GM23338 (cell line): ENCODE measurements at regions not wholly inside any gene's neighbourhood (a gene's known extent, or its start where the extent isn't known, plus 50 kb on each side); places are given as distances from the start of the nearest gene placed in this dataset.

Experiments
- ATAC-seq: fragments of 200-7000 bp; cut with Tn5 transposase; 3 replicates; pipeline ENCODE4 v1.9.1; 2020
- DNase-seq: peaks from one replicate; pipeline ENCODE4 v3.0.0-alpha.2; 2015; ENCODE audit warnings: low spot score
- H2AFZ ChIP-seq: fragments of 200-600 bp; sonication (generic); 2 replicates; pipeline ENCODE4 v1.8.0; 2016; ENCODE audit warnings: antibody characterized with exemption, mild to moderate bottlenecking, moderate library complexity
- H3F3A ChIP-seq: fragments of 200-600 bp; sonication (generic); replicated peaks from 2 replicates; pipeline ENCODE4 v1.8.0; 2017; ENCODE audit warnings: antibody characterized with exemption, mixed run types, low read depth
- H3K27ac ChIP-seq: fragments of 200-600 bp; sonication (generic); 2 replicates; pipeline ENCODE4 v1.6.1; 2016; ENCODE audit warnings: low read depth
- H3K27me3 ChIP-seq: fragments of 200-600 bp; sonication (generic); 2 replicates; pipeline ENCODE4 v1.8.0; 2016; ENCODE audit warnings: mild to moderate bottlenecking, mixed run types, moderate library complexity; ENCODE audit not compliant: insufficient read depth
- H3K36me3 ChIP-seq: fragments of 200-600 bp; sonication (generic); 2 replicates; pipeline ENCODE4 v1.8.0; 2016; ENCODE audit warnings: mild to moderate bottlenecking; ENCODE audit not compliant: insufficient read depth
- H3K4me1 ChIP-seq: fragments of 200-600 bp; sonication (generic); 2 replicates; pipeline ENCODE4 v1.8.0; 2016; ENCODE audit warnings: mild to moderate bottlenecking, moderate library complexity; ENCODE audit not compliant: insufficient read depth
- H3K4me2 ChIP-seq: fragments of 200-600 bp; sonication (generic); 2 replicates; pipeline ENCODE4 v1.7.1; 2017; ENCODE audit warnings: mixed run types
- H3K4me3 ChIP-seq: fragments of 200-600 bp; sonication (generic); 2 replicates; pipeline ENCODE4 v1.6.1; 2016; ENCODE audit warnings: mixed run types
- H3K79me2 ChIP-seq: fragments of 200-600 bp; sonication (generic); replicated peaks from 2 replicates; pipeline ENCODE4 v1.8.0; 2017; ENCODE audit warnings: mild to moderate bottlenecking; ENCODE audit not compliant: insufficient read depth
- H3K9me2 ChIP-seq: fragments of 200-600 bp; sonication (generic); 2 replicates; pipeline ENCODE4 v1.8.0; 2017; ENCODE audit not compliant: insufficient read depth
- H4K20me1 ChIP-seq: fragments of 200-600 bp; sonication (generic); replicated peaks from 2 replicates; pipeline ENCODE4 v1.8.0; 2017; ENCODE audit warnings: mild to moderate bottlenecking; ENCODE audit not compliant: insufficient read depth
- H3K27ac Mint-ChIP-seq: 2 replicates; pipeline ENCODE4 v1.8.0; 2020; ENCODE audit warnings: inconsistent platforms, mild to moderate bottlenecking, moderate library complexity, mixed read lengths
- H3K27me3 Mint-ChIP-seq: 3 replicates; pipeline ENCODE4 v1.8.0; 2022; ENCODE audit warnings: low read depth, mild to moderate bottlenecking, moderate library complexity, mixed read lengths, inconsistent platforms; ENCODE audit not compliant: insufficient read depth, poor library complexity
- H3K36me3 Mint-ChIP-seq: 3 replicates; pipeline ENCODE4 v1.8.0; 2021; ENCODE audit warnings: low read depth, mild to moderate bottlenecking, inconsistent platforms, moderate library complexity, mixed read lengths
- H3K4me1 Mint-ChIP-seq: 3 replicates; pipeline ENCODE4 v1.8.0; 2020; ENCODE audit warnings: mild to moderate bottlenecking, inconsistent platforms, mixed read lengths
- H3K4me3 Mint-ChIP-seq: 3 replicates; pipeline ENCODE4 v1.8.0; 2021; ENCODE audit warnings: moderate library complexity, mild to moderate bottlenecking, inconsistent platforms, mixed read lengths
- H3K9me3 Mint-ChIP-seq: 3 replicates; pipeline ENCODE4 v1.8.0; 2020; ENCODE audit warnings: moderate library complexity, mild to moderate bottlenecking, inconsistent platforms, mixed read lengths
- CREB1 ChIP-seq: fragments of 250-450 bp; sonication (Bioruptor Pico); IDR thresholded peaks from 2 replicates; pipeline ENCODE4 v1.5.0; 2020; ENCODE audit warnings: low read depth, mild to moderate bottlenecking, moderate library complexity
- EZH2phosphoT487 ChIP-seq: fragments of 200-600 bp; sonication (generic); IDR thresholded peaks from one replicate; pipeline ENCODE4 v1.8.1; 2018; ENCODE audit warnings: antibody characterized with exemption; ENCODE audit not compliant: unreplicated experiment
- JUNB ChIP-seq: IDR thresholded peaks from one replicate; pipeline ENCODE4 v1.6.1; 2016; ENCODE audit warnings: antibody characterized with exemption; ENCODE audit not compliant: unreplicated experiment
- NANOG ChIP-seq: IDR thresholded peaks from 2 replicates; pipeline ENCODE4 v1.6.1; 2016; ENCODE audit warnings: antibody characterized with exemption, borderline replicate concordance
- POLR2AphosphoS5 ChIP-seq: IDR thresholded peaks from 2 replicates; pipeline ENCODE4 v1.6.1; 2016; ENCODE audit warnings: antibody characterized with exemption, low read depth
- STAT1 ChIP-seq: IDR thresholded peaks from one replicate; pipeline ENCODE4 v1.6.1; 2016; ENCODE audit warnings: antibody characterized with exemption; ENCODE audit not compliant: unreplicated experiment
- ZNF114 ChIP-seq: fragments of 250-450 bp; sonication (Bioruptor Pico); IDR thresholded peaks from 2 replicates; pipeline ENCODE4 v1.5.0; 2020; ENCODE audit warnings: mild to moderate bottlenecking, moderate library complexity
- ZNF331 ChIP-seq: fragments of 250-450 bp; sonication (Bioruptor Pico); IDR thresholded peaks from 2 replicates; pipeline ENCODE4 v1.5.0; 2020; ENCODE audit warnings: low read depth, mild to moderate bottlenecking, moderate library complexity
- TF ChIP-seq, protein P1 (sequence below), 2 experiments: fragments of 200-600 bp in 1 of 2; sonication (generic) in 1 of 2; conservative IDR thresholded peaks; 2 replicates each; pipeline versions ENCODE4 v1.5.1 to v1.6.1; 2016 to 2017; ENCODE audit warnings: antibody characterized with exemption in 2 of 2, low read depth in 2 of 2, mild to moderate bottlenecking in 2 of 2, moderate library complexity in 1 of 2
- TF ChIP-seq, protein P2 (sequence below): IDR thresholded peaks from one replicate; pipeline ENCODE4 v1.6.1; 2018; ENCODE audit warnings: antibody characterized with exemption; ENCODE audit not compliant: unreplicated experiment
- TF ChIP-seq, protein P3 (sequence below): fragments of 250-450 bp; sonication (Bioruptor Pico); IDR thresholded peaks from 2 replicates; pipeline ENCODE4 v1.5.0; 2020; ENCODE audit warnings: mild to moderate bottlenecking, moderate library complexity

GRCh38 chr5:175146733-175147132 lies 297.2 kb downstream of the DRD1 start:
- Mint-ChIP-seq H3K36me3 (peaks cover 20% of the 10 kb centered on the region; the same call in 2 of the 3 replicates), H3K27me3 (no peaks in the 10 kb centered on the region), H3K9me3 (peaks cover 34% of the 10 kb centered on the region), H3K4me1 (no peaks in the 10 kb centered on the region), H3K4me3 (no peak overlapping the region), H3K27ac (no peak overlapping the region)
- no peak overlapping the region for H3K4me2 ChIP-seq
- no peaks in the 10 kb centered on the region for H3K27me3 ChIP-seq
- H3K79me2 ChIP-seq: no peaks in the 10 kb centered on the region
- no peaks in the 10 kb centered on the region for H3K4me1 ChIP-seq
- TF ChIP-seq POLR2AphosphoS5: no peak
- TF ChIP-seq, protein P1, sequence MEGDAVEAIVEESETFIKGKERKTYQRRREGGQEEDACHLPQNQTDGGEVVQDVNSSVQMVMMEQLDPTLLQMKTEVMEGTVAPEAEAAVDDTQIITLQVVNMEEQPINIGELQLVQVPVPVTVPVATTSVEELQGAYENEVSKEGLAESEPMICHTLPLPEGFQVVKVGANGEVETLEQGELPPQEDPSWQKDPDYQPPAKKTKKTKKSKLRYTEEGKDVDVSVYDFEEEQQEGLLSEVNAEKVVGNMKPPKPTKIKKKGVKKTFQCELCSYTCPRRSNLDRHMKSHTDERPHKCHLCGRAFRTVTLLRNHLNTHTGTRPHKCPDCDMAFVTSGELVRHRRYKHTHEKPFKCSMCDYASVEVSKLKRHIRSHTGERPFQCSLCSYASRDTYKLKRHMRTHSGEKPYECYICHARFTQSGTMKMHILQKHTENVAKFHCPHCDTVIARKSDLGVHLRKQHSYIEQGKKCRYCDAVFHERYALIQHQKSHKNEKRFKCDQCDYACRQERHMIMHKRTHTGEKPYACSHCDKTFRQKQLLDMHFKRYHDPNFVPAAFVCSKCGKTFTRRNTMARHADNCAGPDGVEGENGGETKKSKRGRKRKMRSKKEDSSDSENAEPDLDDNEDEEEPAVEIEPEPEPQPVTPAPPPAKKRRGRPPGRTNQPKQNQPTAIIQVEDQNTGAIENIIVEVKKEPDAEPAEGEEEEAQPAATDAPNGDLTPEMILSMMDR (conservative IDR thresholded peaks at IDR 0.05; ENCODE audit: low read depth in 2 of 2): no peak
- no peak for TF ChIP-seq NANOG
- TF ChIP-seq, protein P2, sequence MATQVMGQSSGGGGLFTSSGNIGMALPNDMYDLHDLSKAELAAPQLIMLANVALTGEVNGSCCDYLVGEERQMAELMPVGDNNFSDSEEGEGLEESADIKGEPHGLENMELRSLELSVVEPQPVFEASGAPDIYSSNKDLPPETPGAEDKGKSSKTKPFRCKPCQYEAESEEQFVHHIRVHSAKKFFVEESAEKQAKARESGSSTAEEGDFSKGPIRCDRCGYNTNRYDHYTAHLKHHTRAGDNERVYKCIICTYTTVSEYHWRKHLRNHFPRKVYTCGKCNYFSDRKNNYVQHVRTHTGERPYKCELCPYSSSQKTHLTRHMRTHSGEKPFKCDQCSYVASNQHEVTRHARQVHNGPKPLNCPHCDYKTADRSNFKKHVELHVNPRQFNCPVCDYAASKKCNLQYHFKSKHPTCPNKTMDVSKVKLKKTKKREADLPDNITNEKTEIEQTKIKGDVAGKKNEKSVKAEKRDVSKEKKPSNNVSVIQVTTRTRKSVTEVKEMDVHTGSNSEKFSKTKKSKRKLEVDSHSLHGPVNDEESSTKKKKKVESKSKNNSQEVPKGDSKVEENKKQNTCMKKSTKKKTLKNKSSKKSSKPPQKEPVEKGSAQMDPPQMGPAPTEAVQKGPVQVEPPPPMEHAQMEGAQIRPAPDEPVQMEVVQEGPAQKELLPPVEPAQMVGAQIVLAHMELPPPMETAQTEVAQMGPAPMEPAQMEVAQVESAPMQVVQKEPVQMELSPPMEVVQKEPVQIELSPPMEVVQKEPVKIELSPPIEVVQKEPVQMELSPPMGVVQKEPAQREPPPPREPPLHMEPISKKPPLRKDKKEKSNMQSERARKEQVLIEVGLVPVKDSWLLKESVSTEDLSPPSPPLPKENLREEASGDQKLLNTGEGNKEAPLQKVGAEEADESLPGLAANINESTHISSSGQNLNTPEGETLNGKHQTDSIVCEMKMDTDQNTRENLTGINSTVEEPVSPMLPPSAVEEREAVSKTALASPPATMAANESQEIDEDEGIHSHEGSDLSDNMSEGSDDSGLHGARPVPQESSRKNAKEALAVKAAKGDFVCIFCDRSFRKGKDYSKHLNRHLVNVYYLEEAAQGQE: no peak
- no peak for TF ChIP-seq ZNF114 (CRISPR knock-in tag)
- TF ChIP-seq STAT1: no peak
- no peak for TF ChIP-seq EZH2phosphoT487
- TF ChIP-seq CREB1 (CRISPR knock-in tag): no peak
- TF ChIP-seq JUNB: no peak
- TF ChIP-seq, protein P3, sequence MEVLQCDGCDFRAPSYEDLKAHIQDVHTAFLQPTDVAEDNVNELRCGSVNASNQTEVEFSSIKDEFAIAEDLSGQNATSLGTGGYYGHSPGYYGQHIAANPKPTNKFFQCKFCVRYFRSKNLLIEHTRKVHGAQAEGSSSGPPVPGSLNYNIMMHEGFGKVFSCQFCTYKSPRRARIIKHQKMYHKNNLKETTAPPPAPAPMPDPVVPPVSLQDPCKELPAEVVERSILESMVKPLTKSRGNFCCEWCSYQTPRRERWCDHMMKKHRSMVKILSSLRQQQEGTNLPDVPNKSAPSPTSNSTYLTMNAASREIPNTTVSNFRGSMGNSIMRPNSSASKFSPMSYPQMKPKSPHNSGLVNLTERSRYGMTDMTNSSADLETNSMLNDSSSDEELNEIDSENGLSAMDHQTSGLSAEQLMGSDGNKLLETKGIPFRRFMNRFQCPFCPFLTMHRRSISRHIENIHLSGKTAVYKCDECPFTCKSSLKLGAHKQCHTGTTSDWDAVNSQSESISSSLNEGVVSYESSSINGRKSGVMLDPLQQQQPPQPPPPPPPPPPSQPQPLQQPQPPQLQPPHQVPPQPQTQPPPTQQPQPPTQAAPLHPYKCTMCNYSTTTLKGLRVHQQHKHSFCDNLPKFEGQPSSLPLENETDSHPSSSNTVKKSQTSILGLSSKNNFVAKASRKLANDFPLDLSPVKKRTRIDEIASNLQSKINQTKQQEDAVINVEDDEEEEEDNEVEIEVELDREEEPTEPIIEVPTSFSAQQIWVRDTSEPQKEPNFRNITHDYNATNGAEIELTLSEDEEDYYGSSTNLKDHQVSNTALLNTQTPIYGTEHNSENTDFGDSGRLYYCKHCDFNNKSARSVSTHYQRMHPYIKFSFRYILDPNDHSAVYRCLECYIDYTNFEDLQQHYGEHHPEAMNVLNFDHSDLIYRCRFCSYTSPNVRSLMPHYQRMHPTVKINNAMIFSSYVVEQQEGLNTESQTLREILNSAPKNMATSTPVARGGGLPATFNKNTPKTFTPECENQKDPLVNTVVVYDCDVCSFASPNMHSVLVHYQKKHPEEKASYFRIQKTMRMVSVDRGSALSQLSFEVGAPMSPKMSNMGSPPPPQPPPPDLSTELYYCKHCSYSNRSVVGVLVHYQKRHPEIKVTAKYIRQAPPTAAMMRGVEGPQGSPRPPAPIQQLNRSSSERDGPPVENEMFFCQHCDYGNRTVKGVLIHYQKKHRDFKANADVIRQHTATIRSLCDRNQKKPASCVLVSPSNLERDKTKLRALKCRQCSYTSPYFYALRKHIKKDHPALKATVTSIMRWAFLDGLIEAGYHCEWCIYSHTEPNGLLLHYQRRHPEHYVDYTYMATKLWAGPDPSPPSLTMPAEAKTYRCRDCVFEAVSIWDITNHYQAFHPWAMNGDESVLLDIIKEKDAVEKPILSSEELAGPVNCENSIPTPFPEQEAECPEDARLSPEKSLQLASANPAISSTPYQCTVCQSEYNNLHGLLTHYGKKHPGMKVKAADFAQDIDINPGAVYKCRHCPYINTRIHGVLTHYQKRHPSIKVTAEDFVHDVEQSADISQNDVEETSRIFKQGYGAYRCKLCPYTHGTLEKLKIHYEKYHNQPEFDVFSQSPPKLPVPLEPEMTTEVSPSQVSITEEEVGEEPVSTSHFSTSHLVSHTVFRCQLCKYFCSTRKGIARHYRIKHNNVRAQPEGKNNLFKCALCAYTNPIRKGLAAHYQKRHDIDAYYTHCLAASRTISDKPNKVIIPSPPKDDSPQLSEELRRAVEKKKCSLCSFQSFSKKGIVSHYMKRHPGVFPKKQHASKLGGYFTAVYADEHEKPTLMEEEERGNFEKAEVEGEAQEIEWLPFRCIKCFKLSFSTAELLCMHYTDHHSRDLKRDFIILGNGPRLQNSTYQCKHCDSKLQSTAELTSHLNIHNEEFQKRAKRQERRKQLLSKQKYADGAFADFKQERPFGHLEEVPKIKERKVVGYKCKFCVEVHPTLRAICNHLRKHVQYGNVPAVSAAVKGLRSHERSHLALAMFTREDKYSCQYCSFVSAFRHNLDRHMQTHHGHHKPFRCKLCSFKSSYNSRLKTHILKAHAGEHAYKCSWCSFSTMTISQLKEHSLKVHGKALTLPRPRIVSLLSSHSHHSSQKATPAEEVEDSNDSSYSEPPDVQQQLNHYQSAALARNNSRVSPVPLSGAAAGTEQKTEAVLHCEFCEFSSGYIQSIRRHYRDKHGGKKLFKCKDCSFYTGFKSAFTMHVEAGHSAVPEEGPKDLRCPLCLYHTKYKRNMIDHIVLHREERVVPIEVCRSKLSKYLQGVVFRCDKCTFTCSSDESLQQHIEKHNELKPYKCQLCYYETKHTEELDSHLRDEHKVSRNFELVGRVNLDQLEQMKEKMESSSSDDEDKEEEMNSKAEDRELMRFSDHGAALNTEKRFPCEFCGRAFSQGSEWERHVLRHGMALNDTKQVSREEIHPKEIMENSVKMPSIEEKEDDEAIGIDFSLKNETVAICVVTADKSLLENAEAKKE (CRISPR knock-in tag): no peak
- TF ChIP-seq ZNF331: no peak
- no peaks in the 10 kb centered on the region for H4K20me1 ChIP-seq
- H3K27ac ChIP-seq: no peak overlapping the region
- no peak for DNase-seq
- no peak overlapping the region for H2AFZ ChIP-seq
- H3K36me3 ChIP-seq: no peaks in the 10 kb centered on the region; the same call in 1 of the 2 replicates
- H3F3A ChIP-seq: no peaks in the 10 kb centered on the region
- no peak overlapping the region for H3K4me3 ChIP-seq
- no peaks in the 10 kb centered on the region for H3K9me2 ChIP-seq
- ATAC-seq: no peak
